SU-DHL-6 (cell line): ENCODE measurements at regions not wholly inside any gene's neighbourhood (a gene's known extent, or its start where the extent isn't known, plus 50 kb on each side); places are given as distances from the start of the nearest gene placed in this dataset.

Experiments
- EZH2phosphoT487 ChIP-seq: fragments of 200-600 bp; sonication (generic), shearing (Covaris generic); conservative IDR thresholded peaks from 2 replicates; pipeline ENCODE4 v1.6.1; 2018; ENCODE audit warnings: mild to moderate bottlenecking, antibody characterized with exemption, low read length, moderate library complexity, mixed read lengths
- TF ChIP-seq, protein P1 (sequence below): fragments of 200-600 bp; sonication (generic); IDR thresholded peaks from one replicate; pipeline ENCODE4 v1.5.1; 2017; ENCODE audit warnings: antibody characterized with exemption, mild to moderate bottlenecking, low read length, moderate library complexity; ENCODE audit not compliant: insufficient read depth, poor library complexity, severe bottlenecking

DNA sequence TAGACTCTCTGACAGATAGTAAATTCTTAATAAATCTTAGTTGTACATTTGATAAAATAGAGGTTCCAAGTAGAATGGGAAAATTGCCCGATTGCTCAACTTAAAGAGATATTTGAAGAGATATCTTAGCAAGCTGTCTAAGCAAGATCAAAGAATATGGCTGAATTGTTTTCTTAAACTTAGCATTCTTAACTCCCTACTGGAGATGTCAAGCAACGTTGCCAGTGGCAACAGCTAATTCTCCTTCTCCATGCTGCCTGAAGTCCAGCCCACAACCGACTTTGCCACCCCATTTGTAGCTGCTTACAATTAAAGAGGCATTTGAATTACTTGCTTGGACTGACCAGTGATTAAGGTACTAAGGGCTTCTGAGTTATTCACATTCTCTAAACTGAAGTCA is 94.4 kb downstream of the FAM181B start:
- TF ChIP-seq, protein P1, sequence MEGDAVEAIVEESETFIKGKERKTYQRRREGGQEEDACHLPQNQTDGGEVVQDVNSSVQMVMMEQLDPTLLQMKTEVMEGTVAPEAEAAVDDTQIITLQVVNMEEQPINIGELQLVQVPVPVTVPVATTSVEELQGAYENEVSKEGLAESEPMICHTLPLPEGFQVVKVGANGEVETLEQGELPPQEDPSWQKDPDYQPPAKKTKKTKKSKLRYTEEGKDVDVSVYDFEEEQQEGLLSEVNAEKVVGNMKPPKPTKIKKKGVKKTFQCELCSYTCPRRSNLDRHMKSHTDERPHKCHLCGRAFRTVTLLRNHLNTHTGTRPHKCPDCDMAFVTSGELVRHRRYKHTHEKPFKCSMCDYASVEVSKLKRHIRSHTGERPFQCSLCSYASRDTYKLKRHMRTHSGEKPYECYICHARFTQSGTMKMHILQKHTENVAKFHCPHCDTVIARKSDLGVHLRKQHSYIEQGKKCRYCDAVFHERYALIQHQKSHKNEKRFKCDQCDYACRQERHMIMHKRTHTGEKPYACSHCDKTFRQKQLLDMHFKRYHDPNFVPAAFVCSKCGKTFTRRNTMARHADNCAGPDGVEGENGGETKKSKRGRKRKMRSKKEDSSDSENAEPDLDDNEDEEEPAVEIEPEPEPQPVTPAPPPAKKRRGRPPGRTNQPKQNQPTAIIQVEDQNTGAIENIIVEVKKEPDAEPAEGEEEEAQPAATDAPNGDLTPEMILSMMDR: no peak
- no peak for TF ChIP-seq EZH2phosphoT487
